Non-pigmented ciliary epithelial cell (primary cell): ENCODE measurements at regions not wholly inside any gene's neighbourhood (a gene's known extent, or its start where the extent isn't known, plus 50 kb on each side); places are given as distances from the start of the nearest gene placed in this dataset.
A peak's percentile ranks its signal among the peaks of the same experiment; 100 is the strongest.

Experiments used
- DNase-seq: peaks from one replicate; pipeline ENCODE4 v3.0.0-alpha.2; 2010; ENCODE audit warnings: low read depth

- DNase-seq = no peak
These were observed 261.0 kb upstream of the CDH6 start for GRCh38 chr5:30932273-30933017.

- peak; percentile 22 for DNase-seq
These were observed 262.8 kb upstream of the CDH6 start for GRCh38 chr5:30930736-30931135.

- no peak for DNase-seq
These were observed 264.5 kb upstream of the CDH6 start for GRCh38 chr5:30928956-30929355.

GRCh38 chr5:30926218-30926617 lies 267.3 kb upstream of the CDH6 start:
- DNase-seq = no peak

- DNase-seq = no peak
These were observed 272.1 kb upstream of the CDH6 start for GRCh38 chr5:30921388-30921787.

- peak; percentile 90 for DNase-seq
These were observed 275.3 kb upstream of the CDH6 start for GRCh38 chr5:30918171-30918570.

GRCh38 chr5:30908356-30908755 lies 285.1 kb upstream of the CDH6 start:
- DNase-seq = no peak

- no peak for DNase-seq
These were observed 293.1 kb upstream of the CDH6 start for GRCh38 chr5:30900367-30900766.

GRCh38 chr5:30894811-30895210 lies 298.7 kb upstream of the CDH6 start:
- peak; percentile 38 for DNase-seq

GRCh38 chr5:30891660-30892059 lies 301.8 kb upstream of the CDH6 start:
- no peak for DNase-seq

GRCh38 chr5:30890377-30890776 lies 303.1 kb upstream of the CDH6 start:
- DNase-seq = no peak

GRCh38 chr5:30880514-30880913 lies 313.0 kb upstream of the CDH6 start:
- DNase-seq = no peak

GRCh38 chr5:30879887-30880286 lies 313.6 kb upstream of the CDH6 start:
- DNase-seq = no peak

GRCh38 chr5:30878746-30879145 lies 314.7 kb upstream of the CDH6 start:
- no peak for DNase-seq

GRCh38 chr5:30878296-30878695 lies 315.2 kb upstream of the CDH6 start:
- no peak for DNase-seq

GRCh38 chr5:30874241-30875034 lies 319.0 kb upstream of the CDH6 start:
- no peak for DNase-seq

- DNase-seq = no peak
These were observed 322.3 kb upstream of the CDH6 start for GRCh38 chr5:30871196-30871595.

GRCh38 chr5:30867711-30868110 lies 325.8 kb upstream of the CDH6 start:
- no peak for DNase-seq

GRCh38 chr5:30866142-30866541 lies 327.3 kb upstream of the CDH6 start:
- DNase-seq = no peak

- no peak for DNase-seq
These were observed 337.2 kb upstream of the CDH6 start for GRCh38 chr5:30856242-30856641.

- DNase-seq = no peak
These were observed 340.3 kb upstream of the CDH6 start for GRCh38 chr5:30853158-30853557.

- no peak for DNase-seq
These were observed 342.6 kb upstream of the CDH6 start for GRCh38 chr5:30850866-30851265.

GRCh38 chr5:30849931-30850710 lies 343.4 kb upstream of the CDH6 start:
- DNase-seq = peak; percentile 98
